ENCODE measurements at regions not wholly inside any gene's neighbourhood (a gene's known extent, or its start where the extent isn't known, plus 50 kb on each side); places are given as distances from the start of the nearest gene placed in this dataset.

- no peak for TF ChIP-seq NFIC (IDR thresholded peaks at IDR 0.05; ENCODE audit: low read length)
- TF ChIP-seq ZNF326 (CRISPR knock-in tag; IDR thresholded peaks at IDR 0.05; ENCODE audit: borderline replicate concordance): no peak
These were observed 180.8 kb upstream of the CHD6 start for GRCh38 chr20:41798930-41799502.
